GM04503 (cell line): ENCODE measurements at regions not wholly inside any gene's neighbourhood (a gene's known extent, or its start where the extent isn't known, plus 50 kb on each side); places are given as distances from the start of the nearest gene placed in this dataset.
"Not testable (repeated sequence)": the region's sequence is repeated elsewhere in the genome, so short reads cannot be mapped to it uniquely, and the experiment has no call there.

Source experiments
- DNase-seq: peaks from one replicate; pipeline ENCODE4 v3.0.0-alpha.2; 2012; ENCODE audit warnings: low read depth

DNA sequence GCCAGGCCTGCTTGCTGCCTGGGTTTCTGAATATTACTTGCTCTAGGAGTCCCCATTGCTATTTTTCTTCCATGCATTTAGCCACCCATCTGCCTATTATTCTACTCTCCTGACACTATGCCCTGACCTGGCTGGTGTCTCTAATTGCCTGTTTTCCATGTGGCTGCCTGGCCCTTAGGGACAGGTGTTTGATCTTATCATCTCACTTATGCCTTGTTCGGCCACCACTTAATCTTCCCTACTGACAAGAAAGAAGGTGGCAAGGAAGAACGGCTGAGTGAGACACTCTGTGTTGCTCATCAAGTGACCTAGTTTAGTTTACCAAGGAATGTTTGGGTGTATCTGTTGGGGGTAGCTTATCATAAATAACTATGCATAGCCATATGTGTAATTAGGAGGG lies 50.4 kb upstream of the RAPH1 start:
- DNase-seq: no peak

DNA sequence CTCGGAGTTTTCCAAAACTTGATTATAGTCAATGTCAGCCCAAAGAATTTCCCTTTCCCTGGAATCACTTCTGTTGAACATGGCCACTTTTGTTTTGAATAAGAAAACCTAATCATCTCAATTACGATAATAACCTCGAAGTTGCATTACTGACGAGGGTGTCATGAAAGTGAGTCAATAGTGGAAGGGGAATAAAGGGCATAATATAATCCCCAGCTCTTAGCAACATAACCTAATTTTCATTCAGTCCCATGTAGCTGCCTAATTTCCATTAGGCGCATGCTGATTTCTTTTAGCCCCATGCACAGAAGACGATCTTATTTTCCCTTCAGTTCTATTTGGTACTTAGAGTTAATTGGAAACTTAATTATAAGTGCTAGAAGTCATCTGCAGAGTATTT lies 51.1 kb upstream of the RAPH1 start:
- DNase-seq: no peak

DNA sequence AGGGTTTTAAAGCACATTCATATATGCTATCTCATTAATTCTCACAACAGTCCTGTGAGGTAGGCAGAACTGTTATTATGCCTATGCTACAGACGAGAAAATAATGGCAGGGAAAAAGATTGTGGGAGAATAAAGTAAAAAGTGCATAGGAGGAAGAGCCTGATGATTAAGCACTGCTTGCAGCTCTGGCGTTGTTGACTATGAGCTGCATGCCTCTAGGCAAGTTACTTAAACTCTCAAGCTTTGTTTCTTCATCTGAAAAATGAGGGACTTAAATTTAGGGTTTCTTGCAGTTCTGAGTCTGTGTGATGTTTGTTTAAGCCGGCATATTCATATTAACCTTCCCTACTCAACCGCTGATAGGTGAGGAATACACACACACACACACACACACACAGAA lies 51.6 kb upstream of the RAPH1 start:
- DNase-seq: no peak

DNA sequence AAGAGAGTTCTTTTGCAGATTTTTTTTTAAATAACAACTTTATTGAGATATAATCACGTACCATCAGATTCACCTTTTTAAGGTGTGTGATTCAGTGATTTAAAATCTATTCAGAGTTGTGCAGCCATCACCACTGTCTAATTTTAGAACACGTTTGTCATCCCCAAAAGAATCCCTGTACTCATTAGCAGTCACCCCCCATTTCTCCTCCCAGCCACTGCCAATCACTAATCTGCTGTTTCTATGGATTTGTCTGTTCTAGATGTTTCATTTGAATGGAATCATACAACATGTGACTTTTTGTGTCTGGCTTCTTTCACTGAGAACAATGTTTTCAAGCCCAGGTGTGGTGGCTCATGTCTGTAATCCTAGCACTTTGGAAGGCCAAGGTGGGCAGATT lies 55.4 kb upstream of the RAPH1 start:
- no peak for DNase-seq

DNA sequence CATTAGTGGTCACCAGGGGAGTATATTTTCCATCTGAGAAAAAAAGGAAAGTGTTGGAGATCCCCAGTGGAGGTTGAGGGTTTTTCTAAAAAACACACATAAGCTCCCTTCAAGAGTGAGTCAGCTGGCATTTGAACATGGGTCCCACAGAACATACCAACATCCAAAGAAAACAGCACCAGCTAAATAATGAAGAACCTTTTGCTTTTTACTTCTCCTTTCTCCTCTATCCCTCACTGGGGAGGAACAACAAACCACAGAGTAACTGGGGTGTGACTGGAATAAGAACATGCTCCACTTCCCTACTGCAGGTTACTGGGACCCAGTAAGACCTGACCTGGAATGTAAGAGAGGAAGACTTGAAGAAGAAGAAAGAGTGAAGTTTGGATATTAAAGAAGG lies 56.5 kb upstream of the RAPH1 start:
- no peak for DNase-seq

DNA sequence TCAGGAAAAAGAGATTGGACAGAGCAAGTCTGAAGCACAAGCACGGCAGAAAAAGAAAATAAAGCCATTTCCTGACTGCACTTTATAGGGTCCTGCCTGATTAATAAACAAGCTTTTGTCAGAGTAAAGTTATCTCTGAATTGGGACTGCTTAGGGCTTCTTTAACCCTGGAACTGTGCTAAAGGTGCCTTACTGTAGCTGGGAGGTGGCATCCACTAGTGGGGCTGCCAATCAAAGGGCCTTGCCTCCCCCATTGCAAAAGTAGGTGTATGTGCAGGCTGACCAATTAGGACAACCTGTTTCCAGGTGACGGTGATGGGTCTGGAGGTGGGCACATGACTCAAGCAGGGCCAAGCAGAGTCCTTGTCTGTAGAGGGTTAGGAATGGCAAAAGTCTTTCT lies 57.4 kb upstream of the RAPH1 start:
- DNase-seq: no peak

DNA sequence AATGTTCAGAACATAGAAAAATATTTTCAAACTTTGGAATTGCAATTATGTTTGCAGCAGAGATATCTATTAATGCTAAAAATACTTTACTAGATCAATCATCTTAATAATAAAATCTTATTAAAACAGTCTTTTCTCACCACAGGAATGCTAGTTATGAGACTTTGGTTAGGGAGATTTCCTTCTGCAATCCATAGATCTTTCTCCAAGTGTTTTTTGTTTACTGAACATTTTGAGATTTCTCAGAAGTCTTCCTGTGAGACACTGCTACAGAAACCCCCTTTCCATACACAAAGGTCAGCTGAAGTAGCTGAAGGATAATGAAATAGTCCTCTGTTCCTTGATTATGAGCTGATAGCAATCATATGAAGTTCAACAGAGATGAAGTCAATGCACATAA lies 59.4 kb upstream of the RAPH1 start:
- DNase-seq: peak; percentile 42

DNA sequence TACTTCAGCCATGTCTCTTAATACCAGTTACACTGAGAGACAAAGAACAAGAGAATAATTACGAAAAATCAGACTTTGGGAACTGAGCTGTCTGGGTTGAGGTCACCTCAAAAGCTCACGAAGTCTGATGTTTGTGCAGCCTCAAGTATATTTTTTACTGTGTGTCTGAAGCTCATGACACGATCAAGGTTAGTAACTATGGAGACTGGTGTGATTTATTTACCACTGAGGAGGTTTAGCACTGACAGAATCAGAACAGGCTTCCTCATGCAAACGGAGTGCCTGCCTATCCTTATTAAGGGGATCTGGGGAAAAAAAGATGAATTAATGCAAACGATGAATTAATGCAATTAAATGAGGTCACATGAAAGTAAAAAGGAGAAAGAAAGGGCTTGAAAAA lies 61.1 kb upstream of the RAPH1 start:
- no peak for DNase-seq

DNA sequence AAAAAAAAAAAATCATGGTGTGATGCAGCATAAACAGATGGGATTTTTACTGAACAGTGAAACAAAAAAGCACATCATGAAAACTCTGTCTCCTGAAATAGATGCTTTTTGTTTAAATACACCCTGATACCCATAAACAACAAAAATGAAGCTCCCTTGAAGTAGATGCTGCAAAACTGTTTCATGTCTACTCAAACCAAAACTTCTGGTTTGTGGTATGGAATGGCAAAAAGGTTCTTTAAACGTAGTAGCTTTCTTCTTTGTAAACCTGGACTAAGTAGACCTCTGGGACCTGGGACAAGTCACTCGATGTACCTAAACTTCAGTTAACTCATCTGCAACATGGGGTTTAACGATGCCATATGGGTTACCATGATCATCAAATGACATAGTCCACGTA lies 64.4 kb upstream of the RAPH1 start:
- no peak for DNase-seq

DNA sequence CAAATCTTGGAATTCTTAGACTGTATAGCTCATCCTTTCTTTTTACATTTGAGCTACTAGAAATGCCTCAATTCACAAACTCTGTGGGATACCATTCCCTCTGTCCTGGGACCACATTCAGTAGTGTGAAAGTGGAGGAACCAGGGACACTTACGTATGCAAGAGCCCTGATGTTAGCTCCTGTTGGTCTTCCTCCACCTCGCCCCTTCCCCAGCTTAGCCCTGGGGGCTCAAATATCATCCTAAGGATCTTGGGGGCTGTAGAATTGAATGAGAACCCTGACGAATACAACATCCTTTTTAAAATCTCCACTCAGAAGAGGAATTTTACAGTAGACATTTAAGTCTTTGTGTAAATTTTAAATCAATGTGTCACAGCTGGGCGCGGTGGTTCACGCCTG lies 65.2 kb upstream of the RAPH1 start:
- DNase-seq: no peak

DNA sequence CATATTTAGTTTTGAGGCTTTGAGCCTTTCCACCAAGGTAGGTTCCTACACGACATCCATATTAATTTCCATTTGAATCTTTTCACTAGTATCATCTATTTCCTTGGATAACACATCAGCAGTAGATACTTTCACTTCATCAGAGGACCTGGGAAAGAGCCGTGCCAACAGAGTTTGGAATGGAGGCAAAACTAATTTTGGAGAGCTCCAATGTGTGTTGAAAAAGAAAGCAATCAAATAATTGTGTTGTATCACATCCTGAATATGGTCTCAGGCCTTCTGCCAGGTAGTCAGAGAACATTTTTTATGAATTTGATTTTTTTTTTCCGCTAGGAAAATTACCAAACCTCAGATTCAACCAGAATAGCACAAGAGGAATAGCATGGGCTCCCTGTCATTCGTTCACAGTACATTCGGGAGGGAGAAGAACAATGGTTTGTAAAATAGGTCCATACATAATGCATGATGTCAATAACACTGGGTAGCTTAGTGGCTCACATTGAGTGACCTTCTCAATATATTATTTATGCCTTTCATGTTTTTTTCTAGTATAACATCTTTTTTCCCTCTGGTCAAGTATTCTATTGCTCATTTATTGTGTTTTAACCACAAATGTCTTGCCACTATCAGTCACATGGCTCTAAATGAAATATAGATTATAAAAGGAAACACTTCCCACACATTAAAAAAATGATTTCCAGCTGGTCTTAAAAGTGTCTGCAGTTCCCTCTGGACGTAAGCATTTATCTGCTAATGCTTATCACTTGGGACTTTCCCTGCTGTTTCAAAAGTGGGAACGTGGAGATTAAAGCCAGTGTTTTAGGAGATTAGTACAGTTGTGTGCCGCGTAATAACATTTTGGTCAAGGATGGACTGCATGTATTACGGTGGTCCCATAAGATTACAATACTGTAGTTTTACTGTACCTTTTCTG lies 68.6 kb upstream of the RAPH1 start:
- DNase-seq: no peak

DNA sequence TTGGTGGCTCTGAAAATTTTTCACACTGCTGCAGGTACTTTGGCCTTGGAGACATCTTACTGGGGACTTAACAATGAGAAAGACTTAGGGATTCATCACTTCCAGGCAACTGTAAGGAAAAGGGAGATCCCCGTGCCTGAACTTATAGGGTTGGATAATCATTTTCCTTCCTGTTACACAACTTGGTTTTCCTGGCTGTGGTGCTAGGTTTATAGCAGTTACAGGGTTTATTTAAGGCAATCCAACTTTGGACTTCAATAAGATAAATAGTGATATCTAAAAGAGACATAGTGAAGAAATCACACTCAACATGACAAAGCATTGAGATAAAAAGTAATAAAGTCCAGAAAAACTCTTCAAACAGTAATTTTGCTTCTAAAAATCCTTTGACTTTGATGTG lies 70.2 kb upstream of the RAPH1 start:
- no peak for DNase-seq

DNA sequence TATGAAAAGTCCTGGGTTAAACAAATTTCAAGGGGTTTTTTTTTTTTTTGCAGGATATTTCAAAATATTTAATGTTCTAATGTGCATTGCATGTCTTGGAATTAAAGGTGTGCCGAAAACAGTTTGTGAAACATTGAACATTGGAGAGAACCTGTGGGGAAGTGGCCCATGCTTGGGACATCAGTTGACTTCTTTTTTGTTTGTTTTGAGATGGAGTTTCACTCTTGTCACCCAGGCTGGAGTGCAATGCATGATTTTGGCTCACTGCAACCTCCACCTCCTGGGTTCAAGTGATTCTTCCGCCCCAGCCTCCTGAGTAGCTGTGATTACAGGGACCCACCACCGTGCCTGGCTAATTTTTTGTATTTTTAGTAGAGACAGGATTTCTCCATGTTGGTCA lies 71.0 kb upstream of the RAPH1 start:
- no peak for DNase-seq

DNA sequence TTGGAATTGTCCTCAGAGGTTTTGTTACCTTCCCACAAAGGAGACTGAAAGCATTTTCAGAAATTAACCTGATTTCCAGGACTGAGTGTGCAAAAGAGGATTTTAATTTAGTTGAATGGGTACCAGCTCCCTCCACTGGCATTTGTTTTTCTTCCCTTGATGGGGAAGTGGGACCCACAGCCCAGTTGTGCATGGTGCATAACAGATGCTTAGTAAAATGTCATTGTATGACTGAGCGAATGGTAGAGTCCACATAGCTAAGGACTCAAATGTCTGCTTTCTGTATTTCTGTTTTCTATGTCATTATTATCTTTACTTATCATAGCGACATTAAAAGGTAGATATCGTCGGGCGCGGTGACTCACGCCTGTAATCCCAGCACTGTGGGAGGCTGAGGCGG lies 75.5 kb upstream of the RAPH1 start:
- DNase-seq: no peak

DNA sequence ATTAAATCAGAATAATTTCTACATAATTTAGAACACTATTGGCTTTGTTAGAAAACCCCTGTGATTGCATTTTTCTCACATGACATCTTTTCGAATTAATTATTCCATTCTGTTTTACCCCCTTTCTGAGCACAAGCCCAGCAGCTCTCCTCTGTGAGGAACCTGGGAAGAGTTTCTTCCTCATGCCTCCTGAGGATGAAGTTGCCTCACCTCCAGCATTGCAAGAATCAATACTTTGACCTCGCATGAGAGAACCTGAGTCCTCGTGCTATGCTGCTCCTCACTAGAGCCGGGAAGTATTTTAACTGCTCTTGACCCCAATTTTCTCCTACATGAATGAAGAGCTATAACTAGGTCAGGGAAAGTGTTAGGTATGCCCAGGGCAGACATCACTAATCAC lies 77.1 kb upstream of the RAPH1 start:
- DNase-seq: no peak

DNA sequence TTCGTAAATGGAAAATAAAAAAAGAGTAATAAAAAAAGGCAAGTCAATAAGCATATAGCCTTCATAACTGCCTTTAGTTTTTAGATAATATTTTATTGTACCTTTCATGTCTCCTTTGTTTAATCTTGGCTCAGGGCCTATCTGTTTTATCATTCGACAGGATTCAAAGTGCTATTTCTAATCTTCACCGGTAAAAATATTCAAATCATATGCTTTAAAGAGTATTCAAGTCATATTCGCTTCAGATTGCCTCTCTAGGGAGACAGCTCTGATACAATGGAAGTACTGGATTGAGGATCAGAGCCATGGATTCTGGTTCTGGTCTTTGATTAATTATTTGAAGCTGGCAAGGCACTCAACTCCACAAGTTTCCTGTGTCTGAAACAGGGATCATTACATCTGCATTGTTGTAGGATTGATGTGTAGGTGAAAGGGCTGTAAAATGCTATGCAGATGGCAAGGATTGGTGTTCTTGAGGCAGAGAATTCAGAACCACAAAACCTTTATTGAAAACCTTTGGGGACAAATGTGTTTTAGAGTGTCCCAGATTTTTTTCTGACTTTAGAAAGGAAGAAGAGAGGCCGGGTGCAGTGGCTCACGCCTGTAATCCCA lies 84.3 kb upstream of the RAPH1 start:
- DNase-seq: no peak

DNA sequence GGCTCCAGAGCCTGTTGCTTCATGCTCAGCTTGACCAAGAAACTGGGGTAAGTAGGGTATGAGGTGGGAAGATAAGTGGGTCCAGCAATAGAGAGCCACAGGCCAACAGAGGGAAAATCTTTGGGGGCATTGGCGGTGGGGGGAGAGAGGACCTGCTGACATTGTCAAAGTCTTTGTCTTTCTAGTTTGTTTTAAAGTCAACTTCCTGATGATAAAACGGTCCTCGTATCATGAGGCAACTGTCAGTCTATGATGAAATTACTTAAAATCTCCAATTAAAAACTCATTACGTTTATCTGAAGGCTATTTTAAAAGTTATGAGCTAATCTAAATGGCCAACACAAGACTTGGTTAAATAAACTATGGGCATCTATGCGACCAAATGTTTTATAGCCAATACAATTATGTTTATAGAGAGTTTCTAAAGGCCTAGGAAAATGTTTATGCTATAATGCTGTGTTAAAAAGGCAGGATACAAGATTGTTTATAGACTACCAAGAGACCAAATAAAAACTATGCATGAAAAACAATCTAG lies 84.4 kb upstream of the CD28 start:
- DNase-seq: no peak

DNA sequence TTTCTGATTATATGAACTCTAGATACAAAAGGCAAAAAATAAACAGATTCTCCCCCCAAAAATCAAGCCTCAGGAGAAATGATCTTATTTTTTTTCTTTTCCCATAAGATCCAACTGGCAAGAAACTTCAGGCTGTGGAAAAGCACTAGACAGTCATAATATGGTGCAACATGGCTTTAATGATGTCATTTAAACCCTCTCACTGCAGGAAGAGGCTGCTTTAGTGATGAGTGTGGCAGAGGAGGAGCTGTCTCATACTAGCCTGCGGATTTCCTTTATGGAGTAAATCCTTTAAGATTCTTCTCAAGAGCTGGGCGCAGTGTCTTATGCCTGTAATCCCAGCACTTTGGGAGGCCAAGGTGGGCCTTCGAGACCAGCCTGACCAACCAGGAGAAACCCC lies 83.3 kb upstream of the CD28 start:
- DNase-seq: peak; percentile 93

DNA sequence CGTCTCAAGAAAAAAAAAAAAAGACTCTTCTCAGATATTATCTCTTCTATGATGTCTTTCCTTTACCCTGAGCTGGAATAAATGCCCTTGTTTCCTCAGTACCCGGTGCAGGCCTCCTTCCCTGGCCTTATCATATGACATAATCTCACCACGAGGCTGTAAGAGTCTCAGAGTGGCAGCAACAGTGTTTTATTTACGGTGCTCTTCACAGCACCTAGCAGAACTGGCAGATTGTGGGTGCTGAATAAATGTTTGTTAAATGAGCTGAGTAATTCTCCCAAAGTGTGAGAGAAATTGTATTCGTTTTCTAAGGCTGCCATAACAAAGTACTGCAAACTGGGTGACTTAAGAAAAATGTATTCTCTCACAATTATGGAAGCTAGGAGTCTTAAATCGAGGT lies 82.8 kb upstream of the CD28 start:
- DNase-seq: no peak

DNA sequence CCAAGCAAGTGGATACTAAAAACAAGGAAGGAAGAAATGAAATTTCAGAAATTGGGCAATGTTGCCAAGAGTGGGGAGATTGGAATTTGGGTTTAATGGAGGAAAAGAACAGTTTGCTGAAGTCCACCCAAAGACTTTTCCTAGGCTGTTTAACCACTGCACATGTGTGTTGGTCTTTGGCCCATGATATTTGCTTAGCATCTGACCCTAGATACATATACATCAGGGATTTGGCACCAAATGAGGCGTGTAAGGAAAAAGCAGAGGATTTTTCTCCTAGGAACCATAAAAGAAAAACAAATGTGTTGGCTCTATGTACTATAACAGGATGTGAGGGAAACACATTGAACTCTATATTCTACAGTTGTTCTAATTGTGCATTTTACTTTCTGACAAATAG lies 80.7 kb upstream of the CD28 start:
- no peak for DNase-seq

DNA sequence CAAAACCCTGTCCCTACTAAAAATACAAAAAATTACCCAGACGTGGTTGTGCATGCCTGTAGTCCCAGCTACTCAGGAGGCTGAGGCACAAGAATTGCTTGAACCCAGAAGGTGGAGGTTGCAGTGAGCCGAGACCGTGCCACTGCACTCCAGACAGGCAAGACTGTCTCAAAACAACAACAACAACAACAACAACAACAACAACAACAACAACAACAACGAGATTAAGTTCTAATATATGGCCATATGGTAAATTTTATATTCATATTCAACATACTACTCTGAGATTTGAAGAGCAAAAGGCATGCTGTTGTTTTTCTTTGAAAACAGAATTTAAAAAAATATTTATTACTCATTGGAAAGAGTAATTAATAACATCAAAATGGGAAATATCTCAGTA lies 80.2 kb upstream of the CD28 start:
- not testable (repeated sequence) for DNase-seq

DNA sequence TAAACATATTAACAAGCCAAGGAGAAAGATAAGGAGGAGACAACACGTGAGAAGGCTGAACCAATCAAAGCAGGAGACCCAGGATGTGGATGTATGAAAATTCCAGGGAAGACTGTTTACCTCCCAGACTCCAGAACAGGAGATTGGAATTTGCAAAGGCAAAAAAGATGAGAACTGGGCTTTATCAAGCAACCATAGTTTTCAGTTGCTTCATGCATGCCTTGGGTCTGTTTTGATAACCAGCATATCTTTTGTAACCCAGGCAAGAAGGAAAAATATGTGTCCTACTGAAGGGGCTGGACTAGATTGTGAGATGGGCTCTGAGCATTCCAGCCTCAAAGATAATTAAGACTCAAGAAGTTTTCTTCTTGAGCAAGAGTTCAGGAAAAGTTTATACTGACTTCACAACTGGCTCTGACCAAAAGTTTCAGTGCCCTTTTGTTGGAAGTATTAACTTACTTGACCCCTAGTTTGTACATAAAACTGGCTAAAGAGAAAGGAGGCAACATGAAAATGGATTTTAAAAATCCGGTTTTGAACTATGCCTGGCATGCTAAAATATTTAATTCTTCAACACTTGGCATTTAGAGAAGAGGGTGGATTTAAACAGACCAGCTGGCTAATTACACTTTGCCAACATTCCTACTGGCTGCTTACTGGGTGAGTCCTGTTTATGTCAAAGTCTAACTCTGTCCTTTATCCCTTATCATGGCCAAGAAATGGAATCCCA lies 79.3 kb upstream of the CD28 start:
- DNase-seq: peak; percentile 95

DNA sequence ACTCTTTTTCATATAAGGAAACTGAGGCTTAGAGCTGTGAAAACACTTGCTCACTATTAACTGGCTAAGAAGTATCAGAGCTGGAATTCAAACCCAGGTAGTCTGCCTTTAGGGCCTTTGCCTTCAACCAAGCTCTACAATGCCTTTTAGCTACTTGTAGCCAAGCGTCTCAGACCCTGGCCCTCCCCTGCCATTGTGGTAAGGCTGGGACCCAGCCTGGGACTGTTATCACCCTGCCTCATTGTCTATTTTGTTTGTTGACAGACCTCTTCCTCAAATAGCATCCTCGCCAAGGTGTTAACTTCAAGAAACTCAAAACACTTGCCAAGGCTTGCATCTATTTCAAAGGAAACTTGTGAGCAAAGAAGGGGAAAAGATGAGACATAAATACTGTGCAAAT lies 76.7 kb upstream of the CD28 start:
- no peak for DNase-seq
